ENCODE measurements at regions not wholly inside any gene's neighbourhood (a gene's known extent, or its start where the extent isn't known, plus 50 kb on each side); places are given as distances from the start of the nearest gene placed in this dataset.

DNA sequence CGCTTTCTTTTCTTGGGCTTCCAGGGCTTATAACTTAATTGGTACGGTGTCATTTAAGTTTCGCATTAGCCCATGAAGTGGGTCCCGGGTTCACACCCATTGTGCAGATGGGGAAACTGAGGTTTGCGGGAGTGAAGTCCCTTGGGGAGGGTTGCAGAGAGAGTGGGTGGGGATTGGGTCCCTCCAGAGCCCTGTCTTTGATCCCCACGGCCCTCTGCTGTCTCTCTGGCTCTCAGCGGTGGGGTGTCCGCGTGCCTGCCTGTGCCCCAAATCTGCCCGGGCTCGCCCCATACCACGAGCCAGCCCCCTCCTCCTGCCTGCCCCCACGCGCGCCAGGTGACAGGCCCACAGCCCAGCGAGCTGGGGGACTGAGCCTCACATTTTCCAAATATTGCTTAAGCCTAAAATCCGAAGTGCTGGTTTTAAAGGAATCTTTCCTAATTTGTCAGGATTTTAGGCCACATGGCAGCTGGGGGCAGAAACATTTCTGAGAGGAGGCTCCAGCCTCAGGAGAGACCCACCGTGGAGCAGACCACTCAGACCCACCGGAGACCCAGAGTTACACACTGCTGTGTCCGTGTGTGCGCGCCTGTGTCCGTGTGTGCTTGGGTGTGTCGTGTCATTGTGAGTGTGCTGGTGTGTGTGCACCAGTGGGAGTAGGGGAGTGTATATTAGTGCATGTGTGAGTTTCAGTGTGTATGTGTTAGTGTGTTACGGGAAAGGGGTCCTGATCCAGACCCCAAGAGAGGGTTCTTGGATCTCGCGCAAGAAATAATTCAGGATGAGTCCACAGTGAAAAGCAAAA is 159.5 kb upstream of the IER5L start:
- DNase-seq, result no peak

DNA sequence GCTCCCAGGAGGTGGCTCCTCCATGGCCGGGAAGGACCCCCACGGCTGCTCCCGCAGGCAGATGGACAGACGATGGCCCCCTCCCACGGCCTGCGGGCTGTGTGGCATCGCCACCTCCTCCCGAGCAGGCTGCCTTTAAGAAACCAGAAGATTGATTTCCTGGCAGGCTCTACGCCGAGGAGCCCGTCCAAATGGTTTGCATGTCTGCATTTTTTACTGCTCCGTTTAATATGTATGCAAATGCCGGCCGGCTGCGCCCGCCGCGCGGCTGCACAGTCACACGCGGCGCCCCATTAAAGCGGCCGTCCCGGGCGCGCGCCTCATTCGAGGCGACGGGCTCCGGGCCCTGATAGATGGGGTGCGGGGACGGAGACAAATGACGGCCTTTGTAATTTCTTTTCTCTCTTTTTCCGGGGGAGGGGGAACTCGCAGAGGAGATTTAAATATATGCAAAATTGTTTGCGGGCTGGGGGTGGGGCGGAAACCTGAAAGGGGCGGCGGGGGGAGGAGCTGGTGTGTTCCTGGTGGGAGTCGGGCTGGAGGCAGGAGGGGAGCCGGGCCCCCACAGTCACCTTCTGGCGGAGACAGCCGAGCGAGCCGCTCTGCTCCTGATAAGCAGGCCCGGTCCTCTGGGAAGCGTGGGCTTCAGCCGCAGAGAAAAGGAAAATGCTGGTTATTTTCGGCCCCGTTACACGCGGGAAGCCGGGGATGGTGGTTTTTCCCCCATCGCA is 158.7 kb upstream of the IER5L start:
- DNase-seq, result no peak

DNA sequence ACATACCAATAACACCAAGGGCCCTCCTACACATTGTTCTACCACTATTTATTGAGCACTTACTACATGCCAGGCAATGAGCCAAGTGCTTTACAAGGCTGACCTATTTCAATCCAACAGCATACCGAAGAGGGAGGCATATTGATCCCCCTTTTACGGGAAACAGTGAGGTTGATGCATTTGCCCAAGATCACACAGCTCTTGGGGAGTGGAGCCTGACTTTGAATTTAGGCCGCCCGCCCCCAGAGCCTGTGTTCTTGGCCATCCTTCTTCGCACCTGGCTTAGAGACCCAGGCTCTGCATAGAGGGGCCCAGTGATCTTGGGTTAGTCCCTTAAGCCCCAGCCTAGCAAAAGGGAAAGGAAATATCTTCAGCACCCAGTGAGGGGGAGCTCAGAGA is 158.1 kb upstream of the IER5L start:
- DNase-seq, result no peak

GRCh38 chr9:129335464-129336129 is 157.5 kb upstream of the IER5L start:
- DNase-seq, result no peak

DNA sequence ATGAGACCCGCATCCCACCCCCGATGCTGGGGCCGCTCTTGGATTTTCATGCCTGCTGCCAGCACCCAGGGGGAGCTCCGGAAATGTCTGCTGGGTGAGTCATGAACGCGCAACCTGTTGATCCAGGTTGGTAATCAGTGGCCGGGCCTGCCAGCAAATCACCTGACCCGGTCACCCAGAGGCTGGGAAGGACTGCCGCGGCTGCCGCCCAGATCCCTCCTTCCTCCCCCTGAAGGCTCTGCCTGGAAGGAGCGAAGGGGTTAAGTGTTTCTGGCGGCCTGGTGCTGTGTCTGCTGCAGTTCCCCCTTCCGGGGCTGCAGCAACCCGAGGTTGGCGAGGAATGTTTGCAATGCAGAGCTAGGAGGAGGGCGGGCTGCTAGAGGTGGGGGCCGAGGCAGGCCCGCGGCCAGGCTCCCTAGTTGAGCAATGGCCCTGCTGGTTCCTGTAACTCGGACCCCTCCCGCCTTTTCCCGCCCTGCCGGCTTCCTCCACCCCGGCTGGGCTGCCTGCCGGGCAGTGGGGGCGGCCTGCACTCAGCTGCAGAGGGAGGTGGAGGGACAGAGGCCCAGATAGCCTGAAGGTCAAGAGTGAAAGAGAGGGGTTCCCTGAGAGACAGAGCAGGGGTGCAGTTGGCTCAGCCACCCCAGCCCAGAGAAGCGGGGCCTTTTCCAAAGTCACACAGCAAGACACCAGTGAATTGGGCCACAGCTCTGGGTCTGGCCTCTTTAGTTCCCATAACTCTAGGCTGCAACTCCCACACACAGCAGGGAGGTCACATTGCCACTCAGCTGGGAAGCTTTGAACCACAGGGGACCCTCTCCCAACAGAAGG is 156.3 kb upstream of the IER5L start:
- no peak for DNase-seq

DNA sequence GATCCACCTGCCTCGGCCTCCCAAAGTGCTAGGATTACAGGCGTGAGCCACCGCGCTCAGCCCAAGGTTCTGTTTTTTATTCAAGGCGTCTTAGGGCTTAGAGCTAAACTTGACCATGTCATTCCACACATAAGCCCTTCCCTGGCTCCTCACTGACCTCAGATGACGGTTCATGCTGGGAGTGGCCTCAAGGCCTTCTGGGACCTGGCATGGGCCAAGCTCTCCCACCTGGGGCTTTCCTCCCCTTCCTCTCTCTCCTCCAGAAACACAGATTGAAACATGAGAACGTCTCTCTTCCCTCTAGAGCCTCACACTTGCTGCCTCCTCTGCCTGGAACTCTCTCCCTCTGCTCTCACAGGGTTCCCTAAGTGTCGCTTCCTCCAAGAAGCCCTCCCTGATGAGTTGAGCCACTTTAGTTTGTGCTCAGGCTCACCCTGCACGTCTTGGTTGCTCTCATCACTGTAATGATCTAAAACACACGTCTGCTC is 155.6 kb upstream of the IER5L start:
- no peak for DNase-seq

- no peak for DNase-seq
Measured at GRCh38 chr9:129332581-129332980, 154.5 kb upstream of the IER5L start.

GRCh38 chr9:129331772-129332500 is 153.9 kb upstream of the IER5L start:
- no peak for DNase-seq

GRCh38 chr9:129331493-129331765 is 153.4 kb upstream of the IER5L start:
- no peak for DNase-seq

DNA sequence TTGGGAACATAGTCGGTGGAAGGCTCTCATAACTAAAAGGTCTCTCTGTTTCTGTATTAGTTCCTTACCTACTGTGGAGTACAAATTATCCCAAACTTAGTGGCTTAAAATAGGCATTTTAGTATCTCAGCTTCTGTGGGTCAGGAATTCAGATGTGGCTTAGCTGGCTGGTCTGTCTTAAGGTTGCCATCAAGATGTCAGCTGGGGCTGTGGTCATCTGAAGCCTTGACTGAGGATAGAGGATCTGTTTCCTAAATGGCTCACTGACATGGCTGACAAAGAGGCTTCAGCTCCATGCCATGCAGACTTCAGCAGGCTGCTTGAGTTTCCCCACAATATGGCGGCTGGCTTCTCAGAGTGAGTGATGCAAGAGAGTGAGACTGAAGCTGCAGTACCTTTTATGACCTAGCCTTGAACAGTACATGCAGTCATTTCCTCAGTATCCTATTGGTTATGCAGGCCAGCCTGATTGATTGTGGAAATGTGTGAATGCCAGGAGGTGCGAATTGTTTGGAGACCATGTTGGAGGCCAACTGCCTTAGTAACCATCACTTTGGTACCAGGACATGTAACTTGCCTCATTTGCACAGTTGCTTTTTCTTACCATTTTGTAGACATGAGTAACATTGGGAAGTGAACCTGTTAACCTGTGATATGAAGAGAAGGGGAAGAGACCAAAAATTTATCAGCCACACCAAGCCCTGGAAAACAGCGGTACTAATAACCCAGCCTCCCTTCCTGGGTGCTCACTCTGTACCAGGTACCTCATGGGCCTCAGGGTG is 152.8 kb upstream of the IER5L start:
- DNase-seq, result no peak

DNA sequence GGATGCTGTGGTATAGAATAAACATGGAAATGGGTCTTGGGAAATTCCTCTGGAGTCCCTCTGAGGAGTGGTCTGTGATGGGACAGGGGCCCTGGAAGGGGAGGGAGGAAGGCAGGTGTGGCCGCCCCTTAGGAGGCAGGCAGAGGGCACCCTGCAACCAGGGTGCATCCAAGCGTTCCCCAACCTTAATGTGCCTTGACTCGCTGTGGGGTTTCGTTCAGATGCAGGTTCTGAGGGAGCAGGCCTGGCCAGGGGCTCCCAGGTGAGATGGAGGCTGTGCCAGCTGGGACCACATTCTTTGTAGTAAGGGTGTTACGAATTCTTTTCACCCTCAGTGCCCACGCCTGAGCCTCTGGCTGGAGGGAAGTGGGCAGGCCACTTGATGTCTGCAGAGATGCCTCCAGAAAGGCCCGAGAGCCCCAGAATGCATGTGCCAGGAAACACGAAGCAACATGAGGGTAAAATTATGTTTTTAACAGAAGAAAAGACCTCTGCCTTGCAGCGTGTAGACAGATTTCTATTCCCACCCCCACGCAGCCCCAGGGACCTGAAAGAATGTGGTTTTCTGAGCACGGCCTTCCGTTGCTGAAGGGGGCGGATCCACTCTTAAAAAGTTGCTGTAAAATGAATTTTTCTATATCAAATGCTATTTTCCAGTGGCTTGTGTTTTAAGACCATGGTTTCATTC is 150.4 kb upstream of the IER5L start:
- DNase-seq, result no peak

- DNase-seq, result no peak
Measured at GRCh38 chr9:129327552-129328328, 149.7 kb upstream of the IER5L start.

- DNase-seq, result no peak
Measured at GRCh38 chr9:129326061-129327005, 148.3 kb upstream of the IER5L start.

GRCh38 chr9:129324808-129325502 is 146.9 kb upstream of the IER5L start:
- DNase-seq, result no peak

DNA sequence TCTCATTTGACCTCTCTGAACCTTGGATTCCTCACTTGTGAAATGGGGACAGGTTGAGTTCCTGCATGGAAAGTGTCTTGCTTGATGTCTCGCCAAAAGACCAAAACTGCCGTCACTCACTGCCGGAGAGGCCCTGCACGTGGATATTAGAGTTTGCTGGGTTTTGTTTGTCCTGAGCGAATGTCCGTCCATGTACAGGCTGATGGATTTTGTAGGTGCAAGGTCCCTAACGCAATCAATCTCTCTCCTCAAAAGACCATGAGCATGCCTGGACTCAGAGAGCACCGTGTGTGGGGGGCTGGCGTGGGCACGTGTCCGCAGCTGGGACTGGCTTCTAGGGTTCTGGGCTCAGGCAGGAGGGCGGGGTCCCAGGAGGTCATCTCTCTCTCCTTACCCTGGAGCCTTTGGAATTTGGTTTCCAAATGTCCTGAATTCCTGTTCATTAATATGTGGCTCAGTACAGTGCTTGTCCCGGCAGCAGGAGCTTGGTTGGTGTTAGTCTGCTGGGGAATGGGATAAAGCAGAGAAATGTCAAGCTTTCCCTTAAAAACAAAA is 146.0 kb upstream of the IER5L start:
- DNase-seq, result no peak

DNA sequence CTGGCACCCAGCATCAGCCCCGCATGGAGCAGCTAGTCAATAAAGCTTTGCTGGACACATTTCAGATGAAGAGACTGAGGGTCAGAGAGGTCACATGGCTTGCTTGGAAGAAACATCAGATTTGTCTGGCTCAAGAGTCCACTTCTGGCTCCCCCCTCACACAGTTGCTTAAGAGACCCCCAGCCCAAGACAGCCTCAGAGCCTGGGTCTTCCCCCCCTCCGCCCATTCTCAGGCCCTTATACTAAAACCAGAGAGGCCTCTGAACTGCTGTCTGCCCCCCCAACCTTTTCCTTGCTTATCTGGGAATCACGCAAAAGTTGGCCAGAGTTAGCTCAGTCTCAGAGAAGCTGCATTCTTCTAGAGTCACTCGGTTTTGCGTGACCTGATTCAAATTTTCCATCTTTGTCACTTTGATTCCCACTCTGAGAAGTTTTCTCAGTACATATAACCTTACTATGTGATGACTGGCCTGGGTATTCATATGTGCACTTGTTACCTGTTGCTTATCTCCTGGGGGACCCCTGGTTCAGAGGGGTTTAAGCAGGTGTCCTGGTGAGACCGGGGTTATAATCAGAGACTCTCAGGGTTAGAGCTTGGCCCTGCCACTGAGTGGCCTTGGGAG is 145.4 kb upstream of the IER5L start:
- no peak for DNase-seq

- DNase-seq, result no peak
Measured at GRCh38 chr9:129322641-129323375, 144.7 kb upstream of the IER5L start.
